ENCODE measurements at regions not wholly inside any gene's neighbourhood (a gene's known extent, or its start where the extent isn't known, plus 50 kb on each side); places are given as distances from the start of the nearest gene placed in this dataset.

DNA sequence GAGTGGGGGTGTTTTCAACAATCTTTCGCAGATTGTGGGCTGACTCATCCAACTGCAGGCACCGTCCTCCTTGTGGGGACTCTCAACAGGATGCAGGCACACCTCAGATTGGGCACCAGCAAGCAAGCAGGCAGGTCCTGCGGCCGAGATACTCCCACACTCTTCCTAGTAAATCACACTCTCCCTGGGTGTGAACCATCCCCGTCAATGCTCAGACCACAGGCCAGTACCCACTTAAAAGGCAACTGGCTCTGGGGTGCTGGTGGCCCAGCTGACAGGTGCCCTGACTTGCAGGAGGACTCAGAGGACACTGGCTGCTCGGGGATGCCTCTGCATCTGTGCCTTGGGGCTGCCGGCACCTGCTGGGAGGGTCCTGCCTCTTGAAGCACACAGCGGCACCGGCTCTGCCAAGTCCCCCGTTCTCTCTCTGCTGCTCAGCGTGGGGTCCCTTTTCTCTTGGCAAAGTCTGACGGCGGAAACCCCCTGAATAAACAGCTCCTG, 282.5 kb downstream of the CTTN start:
- H3K4me1 ChIP-seq (ENCODE audit: insufficient read depth, low read length) = no peaks in the 10 kb centered on the region
- H3K27ac ChIP-seq (ENCODE audit: low read depth, low read length) = no peak overlapping the region
- H3K36me3 ChIP-seq (ENCODE audit: insufficient read depth, low read length) = no peaks in the 10 kb centered on the region
- no peak overlapping the region for H3K4me3 ChIP-seq (ENCODE audit: low read depth in 1 of 2, low read length in 2 of 2)
- H3K9ac ChIP-seq (ENCODE audit: low read length) = no peak overlapping the region
- no peaks in the 10 kb centered on the region for H3K27me3 ChIP-seq (ENCODE audit: control insufficient read depth in 1 of 2, insufficient read depth in 2 of 2, low read length in 2 of 2)
- H3K9me3 ChIP-seq (ENCODE audit: low read length) = no peaks in the 10 kb centered on the region

DNA sequence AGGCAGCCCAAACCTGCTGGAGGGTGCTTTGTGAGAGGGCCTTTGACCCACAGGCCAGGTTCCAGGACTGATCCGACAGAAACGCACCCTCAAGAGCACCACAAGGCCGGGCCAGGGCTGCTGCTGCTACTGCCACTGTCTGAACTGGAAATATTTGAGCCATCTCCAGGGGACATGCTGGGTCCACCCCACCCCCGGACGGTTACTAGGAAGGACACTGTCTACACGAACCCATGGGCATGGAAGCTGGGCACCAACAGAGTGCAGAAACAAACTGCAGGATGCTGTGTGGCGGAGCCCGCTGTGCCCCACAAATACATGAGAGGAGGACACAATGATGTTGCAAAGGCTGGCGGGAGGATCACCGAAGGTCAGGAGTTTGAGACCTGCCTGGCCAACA, 283.7 kb downstream of the CTTN start:
- no peaks in the 10 kb centered on the region for H3K27me3 ChIP-seq (ENCODE audit: control insufficient read depth in 1 of 2, insufficient read depth in 2 of 2, low read length in 2 of 2)
- H3K9ac ChIP-seq (ENCODE audit: low read length) = no peak overlapping the region
- H3K4me3 ChIP-seq (ENCODE audit: low read depth in 1 of 2, low read length in 2 of 2) = no peak overlapping the region
- H3K4me1 ChIP-seq (ENCODE audit: insufficient read depth, low read length) = no peaks in the 10 kb centered on the region
- H3K27ac ChIP-seq (ENCODE audit: low read depth, low read length) = no peak overlapping the region
- no peaks in the 10 kb centered on the region for H3K36me3 ChIP-seq (ENCODE audit: insufficient read depth, low read length)
- H3K9me3 ChIP-seq (ENCODE audit: low read length) = no peaks in the 10 kb centered on the region

DNA sequence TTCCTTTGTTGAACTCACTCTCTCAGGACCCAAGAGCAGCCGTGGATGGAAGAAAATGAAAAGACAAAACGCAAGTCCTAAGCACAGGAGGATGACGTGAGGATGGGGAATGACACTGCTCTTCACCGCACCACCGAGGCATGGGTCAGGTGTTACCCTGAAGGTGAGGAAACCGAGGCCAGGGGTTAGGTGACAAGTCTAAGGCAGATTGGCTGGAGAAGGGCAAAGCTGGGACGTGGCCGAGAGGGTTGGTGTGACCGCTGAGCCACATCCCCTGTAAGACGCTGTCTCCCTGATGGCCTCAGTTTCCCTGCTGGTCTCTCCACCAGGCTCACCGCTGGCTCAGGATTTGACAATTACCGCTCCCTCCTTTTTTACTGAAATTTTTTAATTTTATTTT, 284.4 kb downstream of the CTTN start:
- Histone ChIP-seq H3K4me3 (ENCODE audit: low read depth in 1 of 2, low read length in 2 of 2) (no peak overlapping the region), H3K9ac (ENCODE audit: low read length) (no peak overlapping the region), H3K4me1 (ENCODE audit: insufficient read depth, low read length) (no peaks in the 10 kb centered on the region), H3K27me3 (ENCODE audit: control insufficient read depth in 1 of 2, insufficient read depth in 2 of 2, low read length in 2 of 2) (no peaks in the 10 kb centered on the region), H3K9me3 (ENCODE audit: low read length) (no peaks in the 10 kb centered on the region), H3K36me3 (ENCODE audit: insufficient read depth, low read length) (no peaks in the 10 kb centered on the region), H3K27ac (ENCODE audit: low read depth, low read length) (no peak overlapping the region)

DNA sequence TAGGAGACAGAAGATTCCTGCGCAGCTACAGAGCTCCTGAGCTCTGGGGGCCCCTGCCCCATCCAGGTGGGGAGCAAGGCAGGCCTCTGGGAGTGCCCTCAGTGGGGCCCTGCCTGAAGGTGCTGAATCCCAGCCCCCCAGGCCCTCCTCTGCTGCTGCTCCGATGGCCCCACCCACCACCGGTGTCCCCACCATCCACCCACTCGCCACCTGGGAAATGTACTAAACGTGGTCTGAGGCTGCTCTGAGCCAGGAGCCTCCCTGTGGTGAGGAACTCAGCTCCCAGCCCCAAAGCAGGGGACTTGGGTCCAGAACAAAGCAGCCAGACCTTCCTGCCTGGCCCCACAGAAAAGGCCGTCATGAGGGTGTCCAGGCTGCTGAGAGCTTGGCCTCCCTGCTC, 289.4 kb downstream of the CTTN start:
- Histone ChIP-seq H3K27ac (ENCODE audit: low read depth, low read length) (no peak overlapping the region), H3K27me3 (ENCODE audit: control insufficient read depth in 1 of 2, insufficient read depth in 2 of 2, low read length in 2 of 2) (no peaks in the 10 kb centered on the region), H3K4me3 (ENCODE audit: low read depth in 1 of 2, low read length in 2 of 2) (no peak overlapping the region), H3K9me3 (ENCODE audit: low read length) (no peaks in the 10 kb centered on the region), H3K4me1 (ENCODE audit: insufficient read depth, low read length) (no peaks in the 10 kb centered on the region), H3K36me3 (ENCODE audit: insufficient read depth, low read length) (no peaks in the 10 kb centered on the region), H3K9ac (ENCODE audit: low read length) (no peak overlapping the region)

DNA sequence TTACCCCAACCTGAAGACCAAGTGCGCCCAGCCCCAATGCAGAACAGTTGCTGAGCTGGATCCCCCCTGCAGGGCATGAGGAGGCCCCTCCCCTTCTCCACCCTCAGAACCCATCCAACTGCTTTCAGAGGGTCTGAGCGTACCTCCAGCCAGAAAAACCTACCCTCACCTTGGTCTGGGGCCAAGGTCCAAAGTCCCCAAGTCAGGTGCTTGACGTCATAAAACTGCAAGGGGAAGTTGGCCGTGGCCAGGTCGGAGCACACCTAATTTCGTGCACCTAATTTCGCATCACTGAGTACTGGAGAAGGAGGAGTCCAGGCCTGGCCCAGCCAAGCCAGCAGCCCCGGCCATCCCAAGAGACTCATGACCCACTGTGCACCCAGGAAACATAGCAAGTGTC, 289.8 kb downstream of the CTTN start:
- no peaks in the 10 kb centered on the region for H3K36me3 ChIP-seq (ENCODE audit: insufficient read depth, low read length)
- no peak overlapping the region for H3K9ac ChIP-seq (ENCODE audit: low read length)
- no peak overlapping the region for H3K4me3 ChIP-seq (ENCODE audit: low read depth in 1 of 2, low read length in 2 of 2)
- H3K27ac ChIP-seq (ENCODE audit: low read depth, low read length) = no peak overlapping the region
- H3K4me1 ChIP-seq (ENCODE audit: insufficient read depth, low read length) = no peaks in the 10 kb centered on the region
- no peaks in the 10 kb centered on the region for H3K27me3 ChIP-seq (ENCODE audit: control insufficient read depth in 1 of 2, insufficient read depth in 2 of 2, low read length in 2 of 2)
- H3K9me3 ChIP-seq (ENCODE audit: low read length) = no peaks in the 10 kb centered on the region

DNA sequence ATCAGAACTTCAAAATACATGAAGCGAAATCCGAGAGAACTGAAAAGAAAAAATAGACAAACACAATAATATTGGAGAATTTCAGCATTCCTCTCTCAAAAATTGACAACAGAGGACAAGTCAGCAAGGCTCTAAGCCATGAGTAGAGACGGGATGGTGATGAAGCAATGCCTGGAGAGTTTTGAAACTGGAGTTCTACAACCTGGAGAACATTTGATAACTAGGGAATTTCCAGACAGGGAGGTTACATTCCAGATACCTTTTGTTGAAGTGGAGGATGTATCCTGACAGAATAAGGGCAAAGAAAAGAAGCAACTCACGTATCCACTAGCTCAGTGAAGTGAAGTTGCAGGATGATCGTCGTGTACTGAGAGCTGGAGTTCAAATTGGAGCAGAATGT, 291.4 kb downstream of the CTTN start:
- H3K36me3 ChIP-seq (ENCODE audit: insufficient read depth, low read length) = no peaks in the 10 kb centered on the region
- H3K9ac ChIP-seq (ENCODE audit: low read length) = no peak overlapping the region
- H3K4me1 ChIP-seq (ENCODE audit: insufficient read depth, low read length) = no peaks in the 10 kb centered on the region
- no peak overlapping the region for H3K4me3 ChIP-seq (ENCODE audit: low read depth in 1 of 2, low read length in 2 of 2)
- no peaks in the 10 kb centered on the region for H3K27me3 ChIP-seq (ENCODE audit: control insufficient read depth in 1 of 2, insufficient read depth in 2 of 2, low read length in 2 of 2)
- no peak overlapping the region for H3K27ac ChIP-seq (ENCODE audit: low read depth, low read length)
- no peaks in the 10 kb centered on the region for H3K9me3 ChIP-seq (ENCODE audit: low read length)

DNA sequence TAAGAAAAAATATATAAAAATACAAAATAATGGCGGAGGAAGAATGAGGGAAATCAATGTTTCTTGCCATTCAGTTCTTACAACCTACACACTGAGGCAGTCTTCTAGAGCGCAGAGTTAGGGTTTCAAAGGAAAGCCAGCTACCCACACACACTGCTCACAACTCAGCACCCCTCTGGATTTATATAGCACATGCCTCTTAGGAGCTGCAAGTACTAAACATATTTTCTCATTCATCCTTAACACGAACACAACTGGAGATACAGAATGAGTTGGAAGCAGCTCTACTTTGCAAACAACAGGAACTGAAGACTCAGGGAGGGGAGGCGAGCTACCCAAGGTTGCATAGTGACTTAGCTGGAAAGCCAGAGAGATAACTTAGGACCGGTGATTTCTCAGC, 293.8 kb downstream of the CTTN start:
- Histone ChIP-seq H3K27me3 (ENCODE audit: control insufficient read depth in 1 of 2, insufficient read depth in 2 of 2, low read length in 2 of 2) (no peaks in the 10 kb centered on the region), H3K9ac (ENCODE audit: low read length) (no peak overlapping the region), H3K4me1 (ENCODE audit: insufficient read depth, low read length) (no peaks in the 10 kb centered on the region), H3K4me3 (ENCODE audit: low read depth in 1 of 2, low read length in 2 of 2) (no peak overlapping the region), H3K9me3 (ENCODE audit: low read length) (no peaks in the 10 kb centered on the region), H3K36me3 (ENCODE audit: insufficient read depth, low read length) (no peaks in the 10 kb centered on the region), H3K27ac (ENCODE audit: low read depth, low read length) (no peak overlapping the region)

DNA sequence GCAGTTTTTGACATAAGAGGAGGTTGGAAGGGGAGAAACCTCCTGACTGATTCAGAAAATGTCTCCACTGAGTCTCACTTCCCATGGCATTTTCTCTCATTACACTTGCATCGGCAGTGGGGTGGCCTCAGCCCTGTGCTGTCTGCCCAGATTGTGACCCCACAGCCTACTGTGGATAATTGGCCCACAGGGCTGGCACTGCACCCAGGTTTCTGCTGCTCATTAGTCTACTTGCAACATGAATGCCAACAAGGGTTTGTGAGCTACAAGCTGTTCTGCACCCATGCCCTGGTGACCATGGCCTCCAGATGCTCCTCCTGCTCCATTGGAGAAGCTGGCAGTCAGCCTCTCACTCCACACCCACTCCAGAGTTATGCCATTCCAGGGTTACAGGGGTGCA, 296.0 kb downstream of the CTTN start:
- Histone ChIP-seq H3K4me1 (ENCODE audit: insufficient read depth, low read length) (no peaks in the 10 kb centered on the region), H3K27me3 (ENCODE audit: control insufficient read depth in 1 of 2, insufficient read depth in 2 of 2, low read length in 2 of 2) (no peaks in the 10 kb centered on the region), H3K9me3 (ENCODE audit: low read length) (no peaks in the 10 kb centered on the region), H3K36me3 (ENCODE audit: insufficient read depth, low read length) (no peaks in the 10 kb centered on the region), H3K4me3 (ENCODE audit: low read depth in 1 of 2, low read length in 2 of 2) (no peak overlapping the region), H3K9ac (ENCODE audit: low read length) (no peak overlapping the region), H3K27ac (ENCODE audit: low read depth, low read length) (no peak overlapping the region)

DNA sequence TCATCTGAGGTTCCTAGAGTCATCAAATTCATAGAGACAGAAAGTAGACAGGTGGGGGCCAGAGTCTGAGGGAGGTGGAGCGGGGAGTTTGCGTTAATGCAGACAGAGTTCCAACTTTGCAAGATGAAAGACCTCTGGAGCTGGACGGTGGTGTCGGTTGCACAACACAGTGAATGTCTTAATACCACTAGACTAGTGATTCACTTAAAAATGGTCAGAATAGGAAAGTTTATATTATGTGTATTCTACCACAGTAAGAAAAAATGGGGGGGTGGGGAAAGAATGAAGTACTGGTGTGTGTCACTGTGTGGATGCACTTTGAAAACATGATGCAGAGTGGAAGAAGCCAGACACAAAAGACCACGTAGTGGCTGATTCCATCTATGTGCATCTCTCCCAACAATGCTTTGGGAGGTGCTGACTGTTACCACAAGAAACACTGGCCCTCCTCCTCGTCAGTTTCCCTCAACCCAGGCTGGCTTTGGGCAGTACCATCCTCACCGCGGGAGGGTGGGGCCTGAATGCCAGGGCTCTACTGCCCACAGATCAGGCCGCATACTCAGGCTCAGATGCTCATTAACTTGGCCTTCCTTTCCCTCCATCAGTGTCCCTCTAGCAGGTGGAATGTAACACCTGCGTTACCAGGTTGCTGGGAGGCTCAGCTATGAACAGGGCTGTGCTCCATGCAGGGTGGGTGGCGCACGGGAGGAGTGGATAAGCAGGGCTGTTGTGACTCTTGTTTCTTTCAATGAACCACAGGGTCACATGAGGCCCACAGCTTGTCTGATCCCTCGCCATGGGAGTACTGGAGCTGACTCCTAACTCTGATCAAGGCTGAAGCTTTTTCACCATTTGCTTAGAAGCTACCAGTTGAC, 297.0 kb downstream of the CTTN start:
- H3K4me1 ChIP-seq (ENCODE audit: insufficient read depth, low read length) = no peaks in the 10 kb centered on the region
- no peak overlapping the region for H3K9ac ChIP-seq (ENCODE audit: low read length)
- no peaks in the 10 kb centered on the region for H3K36me3 ChIP-seq (ENCODE audit: insufficient read depth, low read length)
- no peak overlapping the region for H3K27ac ChIP-seq (ENCODE audit: low read depth, low read length)
- no peaks in the 10 kb centered on the region for H3K9me3 ChIP-seq (ENCODE audit: low read length)
- no peak overlapping the region for H3K4me3 ChIP-seq (ENCODE audit: low read depth in 1 of 2, low read length in 2 of 2)
- H3K27me3 ChIP-seq (ENCODE audit: control insufficient read depth in 1 of 2, insufficient read depth in 2 of 2, low read length in 2 of 2) = no peaks in the 10 kb centered on the region

DNA sequence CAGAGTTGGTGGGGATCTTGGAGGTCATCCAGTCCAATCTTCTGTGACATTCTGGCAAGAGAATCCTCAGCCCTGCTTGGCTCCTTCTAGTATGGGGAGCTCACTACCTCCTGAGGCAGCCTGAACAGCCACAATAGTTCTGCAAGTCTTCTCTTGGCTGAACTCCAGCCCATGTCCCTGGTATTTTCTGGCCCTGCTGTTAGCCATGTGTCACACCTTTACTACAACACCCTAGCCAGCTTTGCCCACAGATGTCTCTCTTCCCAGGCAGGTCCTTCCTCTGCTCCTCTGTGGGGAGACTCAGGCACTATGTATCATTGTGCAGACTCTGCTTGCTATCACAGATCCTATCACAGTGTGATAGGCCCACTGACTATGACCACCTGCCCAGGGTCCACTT, 297.7 kb downstream of the CTTN start:
- Histone ChIP-seq H3K9ac (ENCODE audit: low read length) (no peak overlapping the region), H3K9me3 (ENCODE audit: low read length) (no peaks in the 10 kb centered on the region), H3K27ac (ENCODE audit: low read depth, low read length) (no peak overlapping the region), H3K4me1 (ENCODE audit: insufficient read depth, low read length) (no peaks in the 10 kb centered on the region), H3K36me3 (ENCODE audit: insufficient read depth, low read length) (no peaks in the 10 kb centered on the region), H3K4me3 (ENCODE audit: low read depth in 1 of 2, low read length in 2 of 2) (no peak overlapping the region), H3K27me3 (ENCODE audit: control insufficient read depth in 1 of 2, insufficient read depth in 2 of 2, low read length in 2 of 2) (no peaks in the 10 kb centered on the region)

DNA sequence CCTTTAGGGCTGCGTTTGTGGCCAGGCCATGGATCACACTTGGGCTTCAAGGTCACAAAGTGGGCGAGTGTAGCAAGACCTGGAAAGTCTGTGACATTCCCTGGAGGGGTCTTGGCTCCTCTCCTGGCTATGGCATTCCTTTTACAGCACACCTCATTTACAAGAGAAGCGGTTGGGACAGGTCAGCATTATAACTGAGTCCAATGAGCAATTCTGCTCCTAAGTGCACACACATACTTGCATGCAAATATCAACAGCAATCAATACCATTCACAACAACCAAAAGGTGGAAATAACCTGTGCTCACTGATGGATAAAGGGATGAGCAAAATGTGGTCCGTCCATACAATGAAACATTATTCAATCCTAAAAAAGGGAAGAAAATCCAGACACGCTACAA, 298.2 kb downstream of the CTTN start:
- Histone ChIP-seq H3K36me3 (ENCODE audit: insufficient read depth, low read length) (no peaks in the 10 kb centered on the region), H3K27ac (ENCODE audit: low read depth, low read length) (no peak overlapping the region), H3K4me1 (ENCODE audit: insufficient read depth, low read length) (no peaks in the 10 kb centered on the region), H3K4me3 (ENCODE audit: low read depth in 1 of 2, low read length in 2 of 2) (no peak overlapping the region), H3K9me3 (ENCODE audit: low read length) (no peaks in the 10 kb centered on the region), H3K9ac (ENCODE audit: low read length) (no peak overlapping the region), H3K27me3 (ENCODE audit: control insufficient read depth in 1 of 2, insufficient read depth in 2 of 2, low read length in 2 of 2) (no peaks in the 10 kb centered on the region)

DNA sequence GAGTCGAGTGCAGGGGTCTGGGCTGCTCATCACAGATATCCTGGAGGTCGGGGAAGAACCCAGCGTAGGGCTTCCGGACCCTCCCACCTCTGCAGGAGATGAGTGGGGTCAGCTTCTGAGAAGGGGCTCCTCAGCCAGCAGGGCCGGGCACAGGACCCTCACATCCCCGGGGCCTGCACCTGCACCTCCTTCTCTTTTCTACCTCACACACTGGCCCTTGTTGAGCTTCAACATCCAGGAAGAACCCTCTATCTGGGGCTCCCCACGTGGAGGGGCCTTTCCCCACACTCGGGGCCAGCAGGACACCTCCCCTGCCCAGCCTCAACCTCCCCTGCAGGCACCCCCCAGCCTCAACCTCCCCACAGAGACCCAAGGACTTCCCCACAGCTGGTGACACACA, 299.4 kb downstream of the CTTN start:
- Histone ChIP-seq H3K4me3 (ENCODE audit: low read depth in 1 of 2, low read length in 2 of 2) (no peak overlapping the region), H3K9me3 (ENCODE audit: low read length) (no peaks in the 10 kb centered on the region), H3K9ac (ENCODE audit: low read length) (no peak overlapping the region), H3K27me3 (ENCODE audit: control insufficient read depth in 1 of 2, insufficient read depth in 2 of 2, low read length in 2 of 2) (no peaks in the 10 kb centered on the region), H3K36me3 (ENCODE audit: insufficient read depth, low read length) (no peaks in the 10 kb centered on the region), H3K27ac (ENCODE audit: low read depth, low read length) (no peak overlapping the region), H3K4me1 (ENCODE audit: insufficient read depth, low read length) (no peaks in the 10 kb centered on the region)

Data from muscle layer of colon (tissue), 2 donors.